HCEC 1CT (cell line): ENCODE measurements at regions not wholly inside any gene's neighbourhood (a gene's known extent, or its start where the extent isn't known, plus 50 kb on each side); places are given as distances from the start of the nearest gene placed in this dataset.

Experiments used
- DNase-seq: peaks from one replicate; pipeline ENCODE4 v3.0.0-alpha.2; 2017

DNA sequence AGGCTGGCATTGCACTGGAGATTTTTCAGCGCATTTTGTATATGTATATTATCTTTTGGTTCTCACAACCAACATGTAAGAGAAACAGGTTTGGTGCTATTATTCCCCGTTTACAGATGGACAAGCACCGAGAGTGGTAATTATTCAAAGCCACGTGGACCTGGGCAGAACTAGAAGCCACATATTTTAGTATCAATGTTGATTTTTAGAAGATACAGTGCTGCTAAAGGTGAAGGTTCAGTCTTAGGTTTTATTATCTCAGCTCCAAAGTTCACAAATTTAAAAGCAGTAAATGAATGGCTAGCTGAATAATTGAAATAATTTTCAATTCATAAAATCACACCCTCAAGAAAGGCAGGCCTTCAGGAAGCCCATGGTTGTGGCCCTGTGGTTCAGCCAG lies 400.6 kb upstream of the ID2 start:
- no peak for DNase-seq

GRCh38 chr2:8281950-8282857 lies 399.7 kb upstream of the ID2 start:
- DNase-seq: no peak

GRCh38 chr2:8282858-8283252 lies 399.0 kb upstream of the ID2 start:
- no peak for DNase-seq

DNA sequence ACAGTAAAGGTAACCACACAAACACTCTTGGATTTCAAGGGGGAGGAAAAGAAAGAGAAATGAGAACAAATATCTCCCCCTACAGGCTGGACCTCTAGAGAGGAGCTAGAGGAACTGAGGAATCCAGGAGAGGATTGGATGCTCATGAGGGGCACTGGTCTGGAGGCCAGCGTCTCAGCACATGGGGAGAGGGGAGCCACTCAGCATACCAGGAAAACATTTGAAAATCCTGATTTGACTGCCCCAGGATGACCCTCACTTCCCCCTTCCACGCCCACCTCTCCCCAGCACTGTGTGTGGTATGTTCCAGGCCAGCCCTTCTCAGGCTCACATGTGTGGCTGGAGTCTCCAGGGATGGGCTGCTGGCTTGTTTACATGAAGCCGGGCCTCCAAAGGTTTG lies 396.8 kb upstream of the ID2 start:
- DNase-seq: no peak

GRCh38 chr2:8285898-8286297 lies 396.0 kb upstream of the ID2 start:
- DNase-seq: no peak

DNA sequence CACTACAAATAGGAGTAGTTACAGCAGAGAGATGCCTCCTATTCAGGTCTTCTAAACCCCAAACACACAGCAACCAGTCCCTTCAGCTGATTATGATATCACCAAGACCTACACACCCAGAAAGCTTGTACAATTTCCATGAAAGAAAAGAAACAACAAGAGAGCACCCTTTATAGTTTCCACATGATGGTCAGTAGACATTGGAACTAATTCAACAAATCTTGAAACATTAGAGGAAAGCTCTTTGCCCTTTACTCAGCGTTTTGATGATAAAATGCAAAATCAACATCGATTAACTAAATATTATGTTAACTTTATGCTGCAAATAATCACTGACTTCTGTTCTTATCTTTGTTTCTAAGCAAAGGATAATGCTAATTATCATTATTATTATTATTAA lies 393.6 kb upstream of the ID2 start:
- no peak for DNase-seq

DNA sequence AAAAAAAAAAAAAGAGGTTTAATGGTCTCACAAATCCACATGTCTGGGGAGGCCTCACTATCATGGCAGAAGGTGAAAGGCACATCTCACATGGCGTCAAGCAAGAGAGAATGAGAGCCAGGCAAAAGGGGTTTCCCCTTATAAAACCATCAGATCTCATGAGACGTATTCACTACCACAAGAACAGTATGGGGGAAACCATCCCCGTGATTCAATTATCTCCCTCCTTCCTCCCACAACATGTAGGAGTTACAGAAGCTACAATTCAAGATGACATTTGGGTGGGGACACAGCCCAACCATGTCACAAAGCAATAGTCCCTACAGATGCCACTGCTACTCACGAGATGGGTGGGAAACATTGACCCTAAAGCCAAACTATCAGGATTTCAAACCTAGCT lies 392.7 kb upstream of the ID2 start:
- no peak for DNase-seq

- no peak for DNase-seq
Observed at GRCh38 chr2:8290771-8291352, 391.0 kb upstream of the ID2 start.

- DNase-seq: no peak
Observed at GRCh38 chr2:8296306-8296705, 385.6 kb upstream of the ID2 start.

DNA sequence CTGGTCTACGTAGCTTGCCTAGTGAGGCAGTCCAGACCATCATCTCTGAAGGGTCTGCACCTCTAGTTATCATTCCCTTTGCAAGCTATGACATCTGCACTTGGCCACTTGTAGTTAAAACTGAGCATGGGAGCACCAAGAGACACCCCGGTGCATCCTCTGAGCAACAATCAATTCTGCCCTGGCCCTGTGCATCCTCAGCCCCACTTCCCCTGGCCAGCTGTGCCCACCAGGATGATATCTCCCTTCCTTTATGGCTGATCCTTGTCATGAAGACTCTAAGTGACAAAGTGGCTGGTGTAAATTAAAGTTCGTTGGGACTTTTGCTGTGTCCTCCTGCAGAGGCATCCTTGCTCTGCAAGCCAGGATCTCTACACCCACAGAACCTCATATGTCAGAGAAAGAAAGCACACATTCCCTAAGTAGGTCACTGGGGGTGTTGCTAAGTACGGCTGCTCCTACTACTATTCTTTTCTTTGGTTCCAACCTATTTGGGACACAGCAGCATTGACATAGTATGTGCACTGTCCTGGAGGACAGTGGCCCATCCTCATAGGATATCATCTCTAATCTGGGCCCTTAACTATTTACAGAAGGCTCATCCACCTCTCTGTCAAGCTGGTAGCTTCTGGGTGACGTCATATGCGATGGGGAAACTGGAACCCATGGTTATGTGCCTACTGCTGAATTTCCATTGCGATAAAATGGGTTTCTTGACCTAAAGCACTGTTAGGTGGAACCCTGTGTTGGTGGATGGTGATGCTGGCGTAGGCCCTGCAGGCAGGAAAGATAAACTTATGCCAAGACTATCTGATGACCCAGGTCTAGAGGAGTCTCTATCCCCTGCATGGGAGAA lies 384.3 kb upstream of the ID2 start:
- DNase-seq: no peak

GRCh38 chr2:8298783-8299182 lies 383.1 kb upstream of the ID2 start:
- DNase-seq: no peak

GRCh38 chr2:8300216-8300615 lies 381.6 kb upstream of the ID2 start:
- DNase-seq: no peak

- no peak for DNase-seq
Observed at GRCh38 chr2:8300905-8301304, 381.0 kb upstream of the ID2 start.

- no peak for DNase-seq
Observed at GRCh38 chr2:8303322-8303832, 378.5 kb upstream of the ID2 start.

DNA sequence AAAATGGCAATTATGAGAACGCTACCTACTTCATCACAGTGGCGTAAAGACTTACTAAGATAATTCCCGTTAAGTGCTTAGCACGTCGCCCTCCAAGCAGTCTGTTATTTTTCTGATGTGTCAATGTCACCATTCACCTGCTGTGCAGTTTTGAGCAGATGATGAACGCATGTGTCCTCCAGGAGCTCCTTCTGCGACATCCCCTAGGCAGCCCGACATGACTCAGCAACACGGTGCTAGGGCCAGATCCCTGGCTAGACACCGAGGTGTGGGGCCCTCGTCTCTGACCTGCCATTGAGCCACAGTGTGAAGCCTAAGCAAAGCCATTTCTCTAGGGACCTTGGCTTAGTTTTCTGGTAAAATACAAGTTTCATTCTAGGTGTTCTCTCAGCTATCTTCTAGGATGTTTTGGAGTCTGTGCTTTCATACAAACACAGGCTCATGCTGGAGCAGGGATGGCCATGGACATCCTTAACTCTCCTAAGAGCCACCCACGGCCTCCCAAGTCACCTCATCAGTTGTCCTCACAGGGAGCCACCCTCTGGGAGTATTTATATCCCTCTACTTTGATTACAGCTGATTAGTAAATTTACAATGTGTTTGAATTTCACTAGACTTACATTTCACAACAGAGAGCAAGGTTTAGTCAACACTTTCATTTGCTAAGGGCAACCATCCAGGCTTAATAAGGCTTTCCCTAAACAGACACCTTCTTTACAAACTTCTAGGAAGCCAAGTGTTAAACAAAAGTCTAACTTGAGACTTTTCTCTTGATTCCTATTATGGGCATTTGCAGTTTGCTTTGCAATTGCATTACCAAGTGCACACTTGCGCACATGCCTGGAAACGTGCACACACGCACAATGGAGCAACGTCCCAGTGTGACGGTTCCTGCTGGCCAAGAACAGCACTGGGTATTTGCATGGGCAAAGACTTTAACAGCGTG lies 376.8 kb upstream of the ID2 start:
- no peak for DNase-seq

- DNase-seq: no peak
Observed at GRCh38 chr2:8306530-8307351, 375.1 kb upstream of the ID2 start.

DNA sequence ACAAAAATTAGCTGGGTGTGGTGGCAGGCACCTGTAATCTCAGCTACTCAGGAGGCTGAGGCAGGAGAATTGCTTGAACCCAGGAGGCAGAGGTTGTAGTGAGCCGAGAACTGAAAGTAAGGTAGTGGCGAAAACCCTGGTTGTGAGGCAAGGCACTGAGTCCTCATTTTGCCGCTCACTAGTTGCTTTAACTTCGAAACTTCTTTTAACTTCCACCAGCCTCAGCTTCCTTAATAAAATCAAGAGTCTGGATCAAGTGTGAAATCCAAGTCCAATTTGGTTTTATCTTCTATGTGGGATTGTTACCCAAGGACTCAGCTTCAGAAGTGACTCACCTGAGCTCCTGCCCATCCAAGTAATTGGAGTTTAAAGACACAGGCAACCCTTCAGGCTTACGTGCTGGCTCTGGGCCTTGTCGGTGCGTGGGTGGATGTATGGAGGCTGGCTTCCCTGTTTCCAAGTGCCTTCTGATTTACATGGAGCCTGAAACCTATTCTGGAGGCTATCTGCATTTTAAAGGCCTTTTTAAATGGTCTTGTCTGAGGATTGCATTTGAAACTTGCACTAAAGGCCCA lies 374.2 kb upstream of the ID2 start:
- DNase-seq: no peak

DNA sequence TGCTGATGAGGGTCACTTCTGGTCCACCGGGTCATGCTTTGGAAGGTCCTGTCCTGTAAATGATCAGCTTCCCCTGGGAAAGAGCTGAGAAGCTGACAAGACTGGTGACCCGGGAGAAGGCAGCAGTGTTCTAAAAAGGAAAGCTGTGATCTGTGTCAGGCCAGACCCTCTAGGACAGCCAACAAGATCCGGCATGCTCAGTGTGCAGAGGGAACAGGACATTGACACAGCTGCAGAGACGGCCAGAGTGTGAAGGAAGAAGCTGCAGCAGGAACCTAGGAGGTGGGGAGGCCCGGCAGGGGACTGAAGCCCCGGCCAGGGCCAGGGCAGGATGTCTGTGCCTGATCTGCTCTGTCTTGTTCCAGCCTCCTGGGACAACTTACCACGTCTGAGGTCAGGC lies 372.7 kb upstream of the ID2 start:
- no peak for DNase-seq

DNA sequence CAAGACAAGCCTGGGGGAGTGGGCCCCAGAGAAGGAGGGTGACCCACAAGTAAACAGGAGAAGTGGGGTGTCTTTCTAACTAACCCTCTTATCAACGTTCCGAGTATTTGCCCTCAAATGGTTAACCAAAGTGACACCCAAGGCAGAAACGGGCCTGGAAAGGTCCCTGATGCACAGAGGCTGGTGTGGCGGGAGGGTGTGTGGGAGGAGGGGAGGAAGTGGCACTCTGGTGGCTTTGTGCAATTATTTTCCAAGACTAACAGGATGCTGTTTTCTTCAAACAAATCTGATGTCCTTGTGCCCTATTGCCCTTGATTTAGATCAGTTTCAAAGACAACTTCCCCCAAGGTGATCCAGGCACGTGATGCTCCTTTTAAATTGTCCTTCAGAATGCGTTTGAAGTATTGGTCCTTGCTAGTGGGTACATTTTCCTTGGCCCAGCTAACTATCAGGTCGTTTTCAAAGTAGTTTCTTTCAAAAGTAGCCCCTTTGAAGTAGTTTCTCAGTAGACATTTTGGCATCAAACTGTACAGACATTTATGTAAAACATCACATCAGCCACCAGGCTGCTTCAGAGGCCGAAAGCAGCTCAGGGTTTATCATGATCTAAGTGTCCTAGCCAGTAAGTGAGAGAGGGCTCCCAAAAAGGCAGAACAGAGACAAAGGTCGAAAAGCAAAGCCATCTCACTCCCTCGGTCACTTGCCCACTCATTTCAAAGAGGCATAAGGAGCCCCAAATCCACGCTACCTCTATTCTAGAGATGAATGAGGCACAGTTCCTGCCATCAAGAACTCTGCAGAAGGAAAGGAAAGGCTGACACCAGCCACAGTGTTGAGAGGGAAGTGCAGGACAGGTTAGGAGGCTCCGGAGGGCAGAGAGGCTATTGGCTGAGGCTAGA lies 371.1 kb upstream of the ID2 start:
- no peak for DNase-seq

- no peak for DNase-seq
Observed at GRCh38 chr2:8312221-8312620, 369.6 kb upstream of the ID2 start.
